ENCODE measurements at regions not wholly inside any gene's neighbourhood (a gene's known extent, or its start where the extent isn't known, plus 50 kb on each side); places are given as distances from the start of the nearest gene placed in this dataset.

GRCh38 chr7:12085516-12085915, 125.6 kb upstream of the TMEM106B start:
- DNase-seq: no peak

DNA sequence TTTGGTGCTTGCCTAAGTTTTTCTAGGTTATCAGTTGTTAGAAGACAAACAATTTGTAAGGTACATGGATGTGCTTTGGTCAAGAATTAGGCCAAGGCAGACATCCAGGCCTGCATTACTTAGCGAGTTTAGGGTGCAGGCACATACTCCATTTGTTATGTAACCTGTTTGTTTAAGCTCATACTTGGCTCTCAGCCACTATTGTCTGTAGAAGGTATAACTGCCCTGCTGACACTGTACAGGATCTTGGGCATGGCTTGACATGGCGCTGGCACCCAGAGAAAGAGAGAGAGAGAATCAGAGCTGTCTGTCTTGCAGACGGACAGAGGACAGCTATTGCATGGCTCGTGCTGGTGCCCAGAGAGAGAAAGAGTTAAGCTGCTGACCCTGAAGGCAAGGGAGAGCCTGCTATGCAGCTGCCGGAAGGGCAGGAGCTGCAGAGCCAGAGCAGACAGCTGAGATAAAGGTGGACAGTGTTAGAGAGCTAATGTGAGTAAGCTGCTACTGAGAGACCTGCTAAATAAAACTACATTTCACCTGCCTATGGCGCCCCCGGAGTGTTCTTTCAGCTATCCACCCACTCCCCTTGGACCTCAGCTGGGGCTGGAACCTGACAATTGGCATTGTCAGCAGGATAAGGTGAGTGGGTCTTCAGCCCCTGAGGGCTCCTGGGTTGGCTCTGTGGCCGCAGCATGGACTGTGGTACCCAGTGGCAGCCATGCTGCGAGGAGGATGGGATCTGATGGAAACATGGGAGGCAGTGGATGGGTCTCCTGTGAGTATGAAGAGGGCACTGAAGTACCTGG, 120.9 kb upstream of the TMEM106B start:
- no peak for DNase-seq

GRCh38 chr7:12090757-12091221, 120.3 kb upstream of the TMEM106B start:
- DNase-seq: no peak

DNA sequence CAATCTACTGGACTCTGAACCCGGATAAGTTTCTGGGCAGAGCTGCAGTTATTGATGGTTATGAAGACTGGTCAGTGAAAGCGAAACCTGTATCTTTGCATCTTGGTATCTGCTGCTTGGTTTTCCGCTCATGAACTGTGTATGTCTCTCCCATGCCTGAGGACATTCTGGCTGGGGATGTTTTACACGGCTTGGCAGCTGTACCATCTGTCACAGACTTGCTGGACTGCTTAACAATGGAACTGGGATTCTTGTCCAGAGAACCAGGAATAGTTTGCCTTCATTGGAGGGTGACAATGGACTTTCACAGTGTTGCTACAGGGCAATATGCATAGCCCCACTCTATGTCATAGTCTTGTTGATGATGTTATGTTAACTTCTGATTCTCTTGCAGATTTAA, 119.9 kb upstream of the TMEM106B start:
- no peak for DNase-seq

DNA sequence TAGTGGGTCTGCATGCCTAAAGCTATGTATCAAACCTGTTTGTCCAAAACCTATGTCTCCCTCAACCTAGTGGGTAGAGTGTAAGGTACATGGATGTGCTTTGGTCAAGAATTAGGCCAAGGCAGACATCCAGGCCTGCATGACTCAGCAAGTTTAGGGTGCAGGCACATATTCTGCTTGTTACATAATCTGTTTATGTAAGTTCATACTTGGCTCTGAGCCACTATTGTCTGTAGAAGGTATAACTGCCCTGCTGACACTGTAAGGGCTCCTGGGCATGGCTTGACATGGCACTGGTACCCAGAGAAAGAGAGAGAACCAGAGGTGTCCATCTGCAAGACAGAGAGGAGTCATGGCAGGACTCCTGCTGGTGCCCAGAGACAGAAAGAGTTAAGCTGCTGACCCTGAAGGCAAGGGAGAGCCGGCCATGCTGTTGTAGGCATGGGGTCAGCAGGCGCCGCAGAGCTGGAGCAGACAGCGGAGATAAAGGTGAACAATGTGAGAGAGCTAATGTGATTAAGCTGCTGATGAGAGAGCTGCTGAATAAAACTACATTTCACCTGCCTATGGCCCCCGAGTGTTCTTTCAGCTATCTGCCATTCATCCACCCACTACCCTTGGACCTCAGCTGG, 118.5 kb upstream of the TMEM106B start:
- no peak for DNase-seq

GRCh38 chr7:12093365-12093764, 117.7 kb upstream of the TMEM106B start:
- no peak for DNase-seq

DNA sequence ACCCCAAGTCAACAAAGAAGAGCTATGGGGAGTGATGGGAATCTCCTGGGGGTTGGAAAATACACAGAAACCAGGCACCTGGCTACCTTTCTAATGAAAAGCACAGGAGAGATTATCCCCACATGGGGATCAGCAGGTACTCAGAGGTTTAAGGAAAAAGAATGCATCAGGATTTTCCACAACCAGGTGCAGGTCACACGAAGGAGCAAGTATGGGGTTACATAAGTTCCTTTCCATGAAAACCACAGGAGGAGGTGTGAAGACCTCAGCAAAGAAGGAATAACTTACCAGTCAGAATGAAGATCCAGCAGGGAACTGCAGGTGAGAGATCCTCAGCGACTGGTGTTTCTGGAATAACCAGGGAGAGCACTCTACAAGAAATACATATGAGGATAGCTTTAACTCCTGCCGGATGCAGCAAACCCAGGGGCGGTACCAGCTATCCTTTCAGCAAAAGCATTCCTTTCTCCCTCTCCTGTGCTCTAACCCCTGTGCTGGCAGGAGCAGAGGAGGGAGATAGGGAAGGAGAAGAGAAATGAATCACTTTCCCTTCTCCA, 116.7 kb upstream of the TMEM106B start:
- DNase-seq: no peak

GRCh38 chr7:12102126-12102525, 109.0 kb upstream of the TMEM106B start:
- DNase-seq: no peak

- DNase-seq: no peak
These were observed 108.6 kb upstream of the TMEM106B start for GRCh38 chr7:12102527-12102926.

DNA sequence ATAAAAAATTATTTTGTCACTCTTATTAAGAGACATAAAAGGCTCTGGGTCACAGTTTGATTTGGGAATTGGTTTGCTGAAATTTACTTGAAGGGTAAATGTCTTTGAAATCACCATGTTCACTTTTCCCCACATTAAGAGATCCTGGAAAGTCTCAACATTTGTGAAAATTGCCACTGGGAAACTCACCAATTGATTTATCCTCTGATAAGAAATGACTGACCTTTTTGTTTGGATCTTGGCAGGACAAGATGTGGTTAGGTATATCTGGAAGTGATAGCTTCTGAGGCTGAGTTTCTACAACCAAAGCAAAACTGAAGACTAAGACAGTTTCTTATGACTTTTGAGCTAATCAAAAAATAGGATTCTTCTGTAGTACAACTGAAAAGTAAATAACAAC, 107.1 kb upstream of the TMEM106B start:
- no peak for DNase-seq

- no peak for DNase-seq
These were observed 103.7 kb upstream of the TMEM106B start for GRCh38 chr7:12107381-12107780.

DNA sequence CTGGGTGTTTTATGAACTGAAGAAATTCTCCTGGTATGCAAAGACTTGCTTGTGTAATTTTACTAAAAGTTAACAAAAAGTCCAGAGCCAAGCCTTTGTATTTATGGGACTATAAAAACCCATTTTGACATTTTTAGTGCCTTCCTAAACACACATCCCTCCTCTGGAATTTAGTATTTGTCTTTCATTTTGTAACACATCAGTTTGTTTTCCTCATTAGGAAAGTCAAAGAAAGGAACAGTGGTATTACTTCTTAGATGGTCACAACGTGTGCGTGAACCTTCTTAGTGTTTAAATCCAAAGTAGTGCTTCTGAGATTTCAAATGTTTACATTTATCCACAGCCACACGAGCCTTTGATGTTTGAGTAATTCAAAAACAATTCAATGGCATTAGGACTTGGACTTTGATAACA, 103.2 kb upstream of the TMEM106B start:
- no peak for DNase-seq

DNA sequence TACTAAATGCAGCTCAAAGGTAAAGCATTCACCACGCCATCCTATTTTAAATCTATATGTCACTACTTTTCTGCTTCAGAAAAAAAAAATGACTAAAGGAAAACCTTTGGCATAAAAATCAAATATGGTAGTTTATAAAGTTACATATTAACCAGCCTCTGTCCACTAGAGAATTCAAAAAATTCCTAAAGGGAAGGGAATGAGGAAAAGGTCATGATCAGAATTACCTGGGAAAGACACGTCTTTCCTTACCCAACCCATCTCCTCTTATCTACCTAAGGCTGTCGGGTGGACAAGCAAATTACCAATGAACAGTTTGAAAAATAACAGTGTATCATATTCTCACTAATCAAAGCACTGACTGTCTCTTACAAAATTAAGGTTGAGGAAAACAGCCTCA, 100.7 kb upstream of the TMEM106B start:
- no peak for DNase-seq

GRCh38 chr7:12111422-12112405, 99.4 kb upstream of the TMEM106B start:
- DNase-seq: peak; percentile 18

GRCh38 chr7:12117170-12117569, 93.9 kb upstream of the TMEM106B start:
- no peak for DNase-seq

GRCh38 chr7:12119620-12120303, 91.3 kb upstream of the TMEM106B start:
- no peak for DNase-seq

- no peak for DNase-seq
These were observed 90.5 kb upstream of the TMEM106B start for GRCh38 chr7:12120632-12121031.

GRCh38 chr7:12123172-12123571, 87.9 kb upstream of the TMEM106B start:
- no peak for DNase-seq

GRCh38 chr7:12124028-12124427, 87.1 kb upstream of the TMEM106B start:
- no peak for DNase-seq

- DNase-seq: no peak
These were observed 83.6 kb upstream of the TMEM106B start for GRCh38 chr7:12127455-12127854.

- no peak for DNase-seq
These were observed 80.5 kb upstream of the TMEM106B start for GRCh38 chr7:12130609-12131008.

DNA sequence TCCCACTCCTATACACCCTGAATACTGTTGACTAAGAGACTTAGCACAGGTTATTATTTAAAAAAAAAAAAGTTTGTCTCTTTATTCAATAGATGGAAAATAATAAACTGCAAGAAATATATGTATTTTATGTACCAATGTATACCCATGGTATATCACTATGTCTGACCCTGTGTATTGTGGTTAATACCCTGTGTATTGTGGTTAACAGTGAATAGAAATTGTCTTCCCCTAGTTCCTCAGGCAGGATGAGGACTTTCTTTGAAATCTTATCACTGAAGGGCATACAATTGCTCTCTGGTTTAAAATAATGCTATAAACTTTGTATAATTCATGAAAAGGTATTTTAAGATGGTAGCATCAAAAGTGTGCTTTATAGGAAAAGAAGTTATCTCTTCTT, 80.0 kb upstream of the TMEM106B start:
- DNase-seq: no peak

All from activated CD8-positive, alpha-beta memory T cell treated with anti-CD3 and anti-CD28 coated beads, Interleukin-2, amount 50 U/mL, for 4 hours (primary cell).